ENCODE measurements at regions not wholly inside any gene's neighbourhood (a gene's known extent, or its start where the extent isn't known, plus 50 kb on each side); places are given as distances from the start of the nearest gene placed in this dataset.
"Not testable (repeated sequence)": the region's sequence is repeated elsewhere in the genome, so short reads cannot be mapped to it uniquely, and the experiment has no call there.

DNA sequence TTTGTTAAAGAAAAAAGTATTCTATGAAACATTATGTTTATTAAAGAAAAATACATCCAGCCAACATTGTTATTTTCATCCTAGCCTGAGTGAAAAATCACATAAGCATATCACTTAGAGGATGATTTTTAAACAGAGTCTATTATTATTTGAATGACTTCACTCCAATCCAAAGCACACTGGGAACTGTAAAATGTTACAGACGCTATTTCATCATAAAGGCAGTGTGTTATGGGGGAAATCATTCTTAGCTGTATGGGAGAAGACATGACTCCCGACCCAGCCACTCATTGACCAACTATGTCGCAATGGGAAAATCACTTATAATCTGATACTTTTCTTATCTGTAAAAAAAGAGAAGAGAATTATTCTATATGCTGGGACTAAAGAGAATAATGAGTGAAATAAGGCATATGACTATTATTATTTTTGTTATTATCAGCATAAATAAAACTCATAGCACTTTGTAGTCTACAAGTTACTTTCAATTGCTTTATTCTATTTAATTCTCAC lies 180.6 kb upstream of the POMZP3 start:
- TF ChIP-seq, protein P1, sequence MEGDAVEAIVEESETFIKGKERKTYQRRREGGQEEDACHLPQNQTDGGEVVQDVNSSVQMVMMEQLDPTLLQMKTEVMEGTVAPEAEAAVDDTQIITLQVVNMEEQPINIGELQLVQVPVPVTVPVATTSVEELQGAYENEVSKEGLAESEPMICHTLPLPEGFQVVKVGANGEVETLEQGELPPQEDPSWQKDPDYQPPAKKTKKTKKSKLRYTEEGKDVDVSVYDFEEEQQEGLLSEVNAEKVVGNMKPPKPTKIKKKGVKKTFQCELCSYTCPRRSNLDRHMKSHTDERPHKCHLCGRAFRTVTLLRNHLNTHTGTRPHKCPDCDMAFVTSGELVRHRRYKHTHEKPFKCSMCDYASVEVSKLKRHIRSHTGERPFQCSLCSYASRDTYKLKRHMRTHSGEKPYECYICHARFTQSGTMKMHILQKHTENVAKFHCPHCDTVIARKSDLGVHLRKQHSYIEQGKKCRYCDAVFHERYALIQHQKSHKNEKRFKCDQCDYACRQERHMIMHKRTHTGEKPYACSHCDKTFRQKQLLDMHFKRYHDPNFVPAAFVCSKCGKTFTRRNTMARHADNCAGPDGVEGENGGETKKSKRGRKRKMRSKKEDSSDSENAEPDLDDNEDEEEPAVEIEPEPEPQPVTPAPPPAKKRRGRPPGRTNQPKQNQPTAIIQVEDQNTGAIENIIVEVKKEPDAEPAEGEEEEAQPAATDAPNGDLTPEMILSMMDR (IDR thresholded peaks at IDR 0.05 in 2 of 3, conservative IDR thresholded peaks at IDR 0.05 in 1 of 3; ENCODE audit: borderline replicate concordance in 1 of 3, insufficient read depth in 1 of 3, low read depth in 2 of 3, low read length in 2 of 3), result not testable (repeated sequence)
- TF ChIP-seq POLR2A (IDR thresholded peaks at IDR 0.05; ENCODE audit: borderline replicate concordance, extremely low read depth, insufficient read depth, insufficient read length); POLR2AphosphoS5 (IDR thresholded peaks at IDR 0.05; ENCODE audit: low read depth, low read length); EZH2phosphoT487 (IDR thresholded peaks at IDR 0.05; ENCODE audit: borderline replicate concordance); SP1 (IDR thresholded peaks at IDR 0.05; ENCODE audit: low read depth); YY1 (IDR thresholded peaks at IDR 0.05; ENCODE audit: extremely low read depth, insufficient replicate concordance, low read depth, low read length); RAD21 (IDR thresholded peaks at IDR 0.05; ENCODE audit: low read depth); EGR1 (IDR thresholded peaks at IDR 0.05; ENCODE audit: low read depth); JUND (IDR thresholded peaks at IDR 0.05); EZH2 (IDR thresholded peaks at IDR 0.05); SIN3A (IDR thresholded peaks at IDR 0.05; ENCODE audit: low read depth): not testable (repeated sequence)
- TF ChIP-seq, protein P2, sequence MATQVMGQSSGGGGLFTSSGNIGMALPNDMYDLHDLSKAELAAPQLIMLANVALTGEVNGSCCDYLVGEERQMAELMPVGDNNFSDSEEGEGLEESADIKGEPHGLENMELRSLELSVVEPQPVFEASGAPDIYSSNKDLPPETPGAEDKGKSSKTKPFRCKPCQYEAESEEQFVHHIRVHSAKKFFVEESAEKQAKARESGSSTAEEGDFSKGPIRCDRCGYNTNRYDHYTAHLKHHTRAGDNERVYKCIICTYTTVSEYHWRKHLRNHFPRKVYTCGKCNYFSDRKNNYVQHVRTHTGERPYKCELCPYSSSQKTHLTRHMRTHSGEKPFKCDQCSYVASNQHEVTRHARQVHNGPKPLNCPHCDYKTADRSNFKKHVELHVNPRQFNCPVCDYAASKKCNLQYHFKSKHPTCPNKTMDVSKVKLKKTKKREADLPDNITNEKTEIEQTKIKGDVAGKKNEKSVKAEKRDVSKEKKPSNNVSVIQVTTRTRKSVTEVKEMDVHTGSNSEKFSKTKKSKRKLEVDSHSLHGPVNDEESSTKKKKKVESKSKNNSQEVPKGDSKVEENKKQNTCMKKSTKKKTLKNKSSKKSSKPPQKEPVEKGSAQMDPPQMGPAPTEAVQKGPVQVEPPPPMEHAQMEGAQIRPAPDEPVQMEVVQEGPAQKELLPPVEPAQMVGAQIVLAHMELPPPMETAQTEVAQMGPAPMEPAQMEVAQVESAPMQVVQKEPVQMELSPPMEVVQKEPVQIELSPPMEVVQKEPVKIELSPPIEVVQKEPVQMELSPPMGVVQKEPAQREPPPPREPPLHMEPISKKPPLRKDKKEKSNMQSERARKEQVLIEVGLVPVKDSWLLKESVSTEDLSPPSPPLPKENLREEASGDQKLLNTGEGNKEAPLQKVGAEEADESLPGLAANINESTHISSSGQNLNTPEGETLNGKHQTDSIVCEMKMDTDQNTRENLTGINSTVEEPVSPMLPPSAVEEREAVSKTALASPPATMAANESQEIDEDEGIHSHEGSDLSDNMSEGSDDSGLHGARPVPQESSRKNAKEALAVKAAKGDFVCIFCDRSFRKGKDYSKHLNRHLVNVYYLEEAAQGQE (IDR thresholded peaks at IDR 0.05; ENCODE audit: low read depth), result not testable (repeated sequence)

Measured in HCT116 (cell line).